ENCODE measurements at regions not wholly inside any gene's neighbourhood (a gene's known extent, or its start where the extent isn't known, plus 50 kb on each side); places are given as distances from the start of the nearest gene placed in this dataset.

DNA sequence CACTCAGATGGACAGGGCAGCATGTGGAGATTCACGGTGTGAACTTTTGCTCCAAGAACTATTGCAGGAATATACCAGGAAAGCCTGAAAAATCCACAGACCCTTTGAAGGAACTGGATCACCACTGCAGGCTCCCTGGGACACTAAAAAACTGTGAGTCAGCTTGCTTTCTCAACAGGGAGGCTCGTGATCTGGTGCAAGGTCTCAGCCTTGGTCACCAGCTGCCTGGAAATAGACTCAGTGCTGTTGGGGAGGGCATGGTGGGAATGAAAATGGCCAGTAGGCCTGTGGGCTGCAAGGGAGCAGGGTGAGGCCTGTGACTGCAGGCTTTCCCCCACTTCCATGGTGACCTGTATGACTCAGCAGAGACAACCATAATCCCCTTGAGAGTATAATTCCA, 426.4 kb upstream of the RPS6KA3 start:
- TF ChIP-seq FOXA1 (IDR thresholded peaks at IDR 0.05): no peak
- no peak for TF ChIP-seq FOXM1 (IDR thresholded peaks at IDR 0.05; ENCODE audit: borderline replicate concordance)
- TF ChIP-seq LEF1 (IDR thresholded peaks at IDR 0.05; ENCODE audit: borderline replicate concordance): no peak
- TF ChIP-seq L3MBTL2 (conservative IDR thresholded peaks at IDR 0.05): no peak
- TF ChIP-seq SUZ12 (IDR thresholded peaks at IDR 0.05): no peak
- no peak for TF ChIP-seq ARNT (IDR thresholded peaks at IDR 0.05)
- no peak for TF ChIP-seq SP1 (IDR thresholded peaks at IDR 0.05)
- TF ChIP-seq NFRKB (IDR thresholded peaks at IDR 0.05): no peak
- no peak for TF ChIP-seq BHLHE40 (IDR thresholded peaks at IDR 0.05; ENCODE audit: borderline replicate concordance)
- TF ChIP-seq TARDBP (IDR thresholded peaks at IDR 0.05): no peak
